Stimulated activated CD8-positive, alpha-beta memory T cell treated with anti-CD3 and anti-CD28 coated beads, Interleukin-15, amount 100 ng/mL, for 24 hours (primary cell): ENCODE measurements at regions not wholly inside any gene's neighbourhood (a gene's known extent, or its start where the extent isn't known, plus 50 kb on each side); places are given as distances from the start of the nearest gene placed in this dataset.

ENCODE experiments used
- DNase-seq: peaks from one replicate; pipeline ENCODE4 v3.0.0-alpha.2; 2020; ENCODE audit warnings: low read depth

DNA sequence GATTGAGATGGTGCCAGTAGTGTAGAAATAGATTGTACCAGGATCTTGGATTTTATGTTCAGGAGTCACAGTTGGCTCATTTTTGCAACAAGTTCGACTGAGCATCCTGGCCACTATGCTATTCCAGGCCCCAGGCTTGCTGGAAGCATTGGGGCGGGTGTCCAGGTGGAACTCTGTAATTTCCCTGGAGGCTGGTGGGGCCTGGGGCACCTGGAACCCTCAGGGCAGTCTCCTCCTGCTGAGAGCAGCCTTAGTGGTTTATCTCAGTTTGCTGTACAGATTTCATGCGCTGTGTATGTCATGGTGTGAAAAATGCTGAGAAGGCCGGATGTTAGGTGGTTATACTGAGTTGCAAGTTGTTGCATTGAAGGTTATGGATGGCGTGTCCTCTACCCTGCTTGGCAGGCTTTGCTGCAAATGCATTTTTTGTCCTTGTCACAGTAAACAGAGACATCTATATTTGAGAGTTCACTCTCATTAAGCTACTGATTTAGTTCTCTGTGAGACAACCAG is 135.1 kb upstream of the MYLIP start:
- no peak for DNase-seq

DNA sequence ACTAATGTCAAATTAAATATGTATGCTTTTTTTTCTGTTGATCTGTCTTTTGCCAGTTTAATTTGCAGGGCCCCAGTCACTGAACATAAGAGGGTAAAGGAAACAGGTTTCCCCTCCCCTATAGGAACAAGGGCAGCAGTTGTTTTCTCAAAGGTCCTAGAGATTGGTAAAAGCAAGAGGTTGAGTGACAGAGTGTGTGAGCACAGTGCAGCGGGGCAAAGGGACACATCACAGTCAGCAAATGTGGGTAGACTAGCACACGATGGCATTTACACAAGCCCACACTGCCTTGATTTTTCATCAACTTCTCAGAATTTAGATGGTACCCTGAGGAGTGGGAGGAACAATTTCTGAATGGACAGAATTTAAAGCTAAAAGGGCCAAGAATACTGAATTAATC is 138.7 kb upstream of the MYLIP start:
- no peak for DNase-seq

DNA sequence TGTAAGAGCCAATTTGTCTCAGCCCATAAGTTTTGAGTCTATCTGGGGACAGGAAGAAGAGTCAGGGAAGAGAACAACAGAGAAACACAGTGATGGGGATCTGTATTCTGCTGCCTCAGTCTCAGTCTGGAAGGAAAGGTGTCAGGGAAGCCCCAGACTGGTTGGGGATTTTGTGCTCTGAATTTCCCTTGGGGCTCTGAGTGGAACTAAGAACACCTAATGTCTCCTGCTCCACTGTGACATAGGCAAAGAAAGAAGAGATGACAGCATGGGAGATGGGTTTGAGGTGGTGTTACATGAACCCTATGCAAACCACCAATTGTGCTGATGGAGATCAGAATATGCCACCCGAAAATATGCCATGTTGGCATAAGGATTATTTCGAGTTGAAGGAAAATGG is 139.5 kb upstream of the MYLIP start:
- DNase-seq, result no peak

DNA sequence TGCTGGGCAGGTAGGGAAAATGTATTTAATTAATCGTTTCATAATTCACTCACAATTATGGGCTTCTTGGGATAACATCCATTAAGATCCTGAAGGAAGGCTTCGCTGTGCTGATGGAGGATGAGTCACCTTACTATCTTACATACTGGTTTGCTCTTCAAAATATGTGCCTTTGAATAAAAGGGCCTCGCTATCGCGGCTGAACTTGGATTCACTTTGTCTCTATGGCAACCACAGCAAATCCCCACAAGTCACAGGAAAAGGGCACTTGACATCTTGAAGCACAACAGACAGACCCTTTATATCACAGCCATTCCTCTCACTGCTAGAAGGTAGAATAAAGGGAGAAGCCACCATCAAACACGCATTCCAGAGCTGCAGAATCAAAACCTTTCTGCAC is 141.3 kb upstream of the MYLIP start:
- no peak for DNase-seq

DNA sequence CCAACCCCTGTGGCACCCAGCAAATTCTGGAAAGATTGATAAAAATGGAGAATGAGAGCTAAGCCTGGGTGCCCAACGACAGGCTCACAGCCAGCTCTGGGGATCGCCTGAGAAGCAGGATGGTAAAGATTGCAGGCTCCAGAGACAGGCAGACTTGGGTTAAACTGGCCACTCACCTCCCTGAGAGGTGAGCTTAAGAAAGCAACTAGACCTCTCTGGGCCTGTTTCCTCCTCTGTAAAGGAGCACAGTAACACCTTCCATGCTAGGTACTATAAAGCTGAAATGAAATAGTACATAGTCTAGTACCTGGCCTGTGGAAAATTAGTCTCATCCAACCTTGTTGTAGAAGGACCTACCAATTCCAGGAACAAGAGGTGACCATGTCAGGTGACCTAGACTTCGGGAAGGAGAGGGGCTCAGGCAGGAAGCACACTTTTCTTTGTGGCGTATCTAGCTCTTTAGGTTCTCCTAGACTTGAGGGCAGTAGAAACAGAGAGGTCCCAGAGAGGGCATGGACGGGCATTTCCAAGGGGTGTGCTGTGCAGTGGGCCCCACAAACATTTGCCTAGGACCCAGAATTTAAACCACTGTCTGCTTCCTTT is 142.8 kb upstream of the MYLIP start:
- DNase-seq, result no peak

DNA sequence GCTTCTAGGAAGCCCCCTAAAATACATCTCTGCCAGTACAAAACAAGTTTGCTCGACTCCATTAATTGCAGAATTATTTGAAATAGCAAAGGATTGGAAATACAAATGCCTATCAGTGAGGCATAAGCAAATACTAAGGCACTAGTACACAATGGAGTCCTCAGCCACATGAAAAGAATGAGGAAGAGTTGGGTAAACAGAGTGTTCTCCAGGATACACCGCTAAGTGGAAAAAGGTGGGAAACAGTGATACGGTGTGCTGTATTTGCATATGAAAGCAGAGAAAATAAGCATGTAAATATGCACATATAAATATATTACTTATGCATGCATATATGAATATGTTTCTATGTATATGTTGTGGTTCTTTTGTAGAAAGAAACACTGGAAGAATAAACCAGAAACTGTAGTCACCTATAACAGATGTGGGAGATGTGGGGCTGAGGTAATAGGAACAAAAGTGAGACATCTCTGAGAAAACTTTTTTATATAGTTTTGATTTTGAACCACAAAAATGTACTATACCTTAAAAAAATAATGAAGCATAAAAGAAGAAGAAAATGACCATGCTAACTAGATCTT is 143.4 kb upstream of the MYLIP start:
- DNase-seq, result no peak

DNA sequence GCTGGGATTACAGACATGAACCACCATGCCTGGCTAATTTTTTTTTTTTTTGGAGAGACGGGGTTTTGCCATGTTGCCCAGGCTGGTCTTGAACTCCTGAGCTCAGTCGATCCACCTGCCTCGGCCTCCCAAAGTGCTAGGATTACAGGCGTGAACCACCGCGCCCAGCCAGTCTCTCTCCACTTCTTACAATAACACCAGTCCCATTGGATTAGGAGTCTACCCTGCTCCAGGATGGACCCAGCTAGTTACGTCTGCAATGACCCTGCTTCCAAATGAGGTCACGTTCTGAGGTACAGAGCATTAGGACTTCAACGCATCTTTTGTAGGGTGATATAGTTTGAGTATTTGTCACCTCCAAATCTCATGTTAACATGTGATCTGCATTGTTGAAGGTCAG is 146.9 kb upstream of the MYLIP start:
- no peak for DNase-seq

DNA sequence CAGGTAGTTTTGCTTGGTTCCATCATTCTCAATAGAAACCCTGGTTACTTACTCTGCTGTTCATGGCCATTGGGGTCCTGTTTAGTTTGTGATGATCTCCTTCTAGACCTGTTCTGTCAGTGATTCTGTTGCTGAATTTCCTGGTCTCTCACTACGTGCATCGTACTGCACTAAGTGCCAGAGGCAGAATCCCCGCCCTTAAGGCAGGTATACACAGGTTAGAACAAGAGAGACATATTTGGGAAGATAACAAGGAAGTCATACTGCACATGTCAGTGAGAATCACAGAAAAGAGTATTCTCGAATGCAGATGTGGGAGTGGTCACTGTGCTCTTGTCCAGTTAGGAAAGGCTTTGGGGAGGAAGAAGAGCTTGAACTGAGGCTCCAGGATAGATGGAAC is 148.1 kb upstream of the MYLIP start:
- no peak for DNase-seq

DNA sequence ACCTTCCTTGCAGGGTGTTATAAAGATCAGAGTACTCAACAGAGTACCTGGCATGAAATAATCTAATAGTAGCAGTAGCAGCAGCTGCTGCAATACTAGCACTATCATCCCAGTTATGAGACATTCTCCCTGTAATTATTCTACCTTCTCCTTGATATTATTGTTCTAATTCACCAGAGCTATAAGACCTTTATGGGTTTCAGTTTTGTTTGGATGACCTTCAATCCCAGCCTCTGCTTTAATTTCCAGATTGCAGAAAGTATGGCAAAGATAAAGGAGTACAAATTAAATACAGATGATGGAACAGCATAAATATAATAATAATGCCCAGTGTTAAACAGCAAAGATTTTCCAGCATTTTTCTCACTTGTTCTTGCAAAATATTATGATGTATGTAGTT is 150.5 kb upstream of the MYLIP start:
- DNase-seq, result no peak

DNA sequence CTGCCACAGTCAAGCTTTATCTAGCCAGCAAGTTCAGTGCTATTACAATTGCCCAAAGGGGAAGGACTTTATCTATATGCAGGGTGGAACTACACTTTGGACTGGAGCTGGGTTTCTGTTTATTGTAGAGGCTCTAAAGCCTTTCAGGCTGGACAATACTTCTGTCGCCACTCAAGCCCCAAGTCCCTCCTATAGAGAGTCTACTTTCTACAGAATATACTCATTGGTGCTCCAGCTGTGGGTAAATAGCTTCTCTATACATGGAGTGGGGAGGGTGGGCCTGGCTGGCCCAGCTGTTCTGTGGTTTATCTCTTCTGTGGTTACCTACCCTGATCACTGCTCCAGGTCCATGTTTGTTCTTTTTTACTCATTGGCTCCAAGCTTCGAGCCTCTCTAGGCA is 151.8 kb upstream of the MYLIP start:
- DNase-seq, result no peak

DNA sequence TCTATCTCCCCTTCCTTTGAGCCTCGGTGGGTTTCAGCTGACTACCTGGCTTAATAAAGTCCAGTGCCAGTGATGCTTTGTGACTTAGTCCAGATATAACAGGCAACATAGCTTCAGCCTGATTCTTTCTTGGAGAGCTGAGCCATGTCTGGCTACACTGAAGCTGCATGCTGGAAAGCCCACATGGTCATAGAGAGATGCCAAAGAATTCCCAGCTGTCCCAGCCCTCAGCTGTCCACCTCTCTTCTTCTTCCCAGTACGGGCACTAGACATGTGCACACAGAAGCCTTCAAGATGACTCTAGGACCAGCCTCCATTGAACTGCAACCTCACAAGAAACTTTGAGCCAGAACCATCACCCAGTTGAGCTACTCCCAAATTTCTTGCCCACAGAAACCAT is 154.1 kb upstream of the MYLIP start:
- DNase-seq, result no peak

DNA sequence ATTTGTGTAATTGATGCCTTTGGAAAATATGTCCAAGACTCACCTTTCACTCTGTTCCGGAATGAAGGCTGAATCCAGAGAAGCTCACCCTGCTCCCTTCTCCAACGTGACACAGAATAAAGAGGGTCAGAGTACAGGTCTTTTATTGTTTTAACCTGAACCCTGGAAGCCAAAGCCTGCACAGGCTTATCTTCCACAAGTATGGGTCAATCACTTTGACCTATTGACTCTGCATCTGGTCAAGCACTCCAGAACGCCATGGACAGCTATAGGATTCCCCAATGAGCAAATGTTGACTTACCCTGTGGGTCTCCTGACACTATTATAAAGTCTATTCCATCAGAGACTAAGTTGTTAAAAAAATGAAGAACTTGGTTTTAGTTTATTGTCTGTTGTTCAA is 158.4 kb upstream of the MYLIP start:
- no peak for DNase-seq

DNA sequence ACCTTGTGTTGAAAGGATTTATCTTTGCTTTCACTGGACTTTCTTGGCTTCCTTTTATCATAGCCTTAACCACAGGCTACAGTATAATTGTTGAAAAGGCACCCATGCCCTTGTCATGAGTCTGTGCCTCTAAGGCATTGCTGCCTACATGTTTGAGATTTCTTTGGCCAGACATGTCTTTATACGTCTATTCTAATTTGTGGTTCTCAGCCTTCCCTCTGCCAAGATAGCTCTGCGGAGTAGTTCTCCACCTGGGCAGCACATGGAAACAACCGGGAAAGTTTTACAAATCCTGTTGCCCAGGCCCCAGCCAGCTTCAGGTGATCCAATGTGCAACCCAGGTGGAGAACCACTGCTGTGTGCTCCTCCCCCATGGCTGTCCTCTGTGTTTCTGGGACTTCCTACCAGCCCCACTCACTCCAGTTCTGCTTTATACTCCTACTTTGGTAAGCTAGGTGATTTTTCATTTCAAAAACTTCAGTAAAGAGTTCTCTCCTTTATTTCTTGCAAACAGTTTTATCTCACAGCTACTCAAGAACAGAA is 159.6 kb upstream of the MYLIP start:
- DNase-seq, result no peak

DNA sequence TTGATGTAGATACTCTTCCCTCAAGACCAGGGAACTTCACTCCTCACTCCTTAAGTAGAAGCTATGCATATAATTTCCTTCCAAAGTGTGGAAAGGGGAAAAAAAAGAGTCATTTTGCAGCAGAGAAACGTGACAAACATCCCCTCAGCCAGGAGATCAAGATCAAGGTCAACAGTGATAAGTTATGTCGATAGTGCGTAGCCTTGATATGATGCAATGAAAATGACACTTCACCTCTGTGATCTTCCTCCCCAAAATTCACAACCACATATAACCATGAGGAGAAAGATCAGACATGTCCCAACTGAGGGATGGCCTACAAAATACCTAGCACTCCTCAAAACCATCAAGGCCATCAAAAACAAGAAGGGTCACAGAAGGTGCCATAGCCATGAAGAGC is 160.4 kb upstream of the MYLIP start:
- no peak for DNase-seq

DNA sequence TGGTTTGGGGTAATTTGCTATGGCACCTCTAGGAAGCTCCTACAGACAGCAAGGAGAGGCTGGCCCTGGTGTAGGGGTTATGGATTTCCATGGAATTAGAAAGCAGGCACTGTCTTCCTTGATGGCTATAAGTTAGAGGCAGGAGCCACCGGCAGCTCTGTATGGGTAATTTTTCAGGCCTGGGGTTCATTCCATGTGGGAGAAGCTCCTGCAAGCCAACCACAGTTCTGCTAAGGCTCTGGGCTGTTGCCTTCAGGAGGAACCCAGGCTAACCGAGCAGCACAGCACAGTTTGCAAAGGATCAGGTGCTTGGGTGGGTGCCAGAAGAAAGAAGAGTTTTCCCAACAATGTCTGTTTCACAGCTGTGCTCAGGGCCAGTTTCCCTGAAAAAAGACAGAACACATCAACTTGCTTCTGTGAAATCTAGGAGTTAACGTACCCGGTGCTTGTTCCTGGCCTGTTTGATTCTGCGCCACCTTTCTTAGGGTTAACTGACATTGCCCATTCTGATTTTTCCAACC is 162.8 kb upstream of the MYLIP start:
- no peak for DNase-seq

DNA sequence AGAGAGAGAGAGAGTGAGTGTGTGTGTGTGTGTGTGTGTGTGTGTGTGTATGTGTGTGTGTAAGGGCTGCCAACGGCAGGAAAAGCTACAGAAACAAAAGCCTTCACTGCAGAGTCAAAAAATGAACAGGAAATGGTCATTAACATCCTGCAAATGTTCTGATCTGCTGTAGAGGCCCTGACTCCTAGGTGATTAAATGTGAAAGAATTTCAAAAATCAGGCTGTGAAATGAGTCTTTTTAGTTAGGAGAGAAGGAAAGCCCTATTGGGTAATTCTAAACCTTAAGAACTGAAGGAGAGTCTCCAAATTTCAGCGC is 166.5 kb upstream of the MYLIP start:
- DNase-seq, result no peak

DNA sequence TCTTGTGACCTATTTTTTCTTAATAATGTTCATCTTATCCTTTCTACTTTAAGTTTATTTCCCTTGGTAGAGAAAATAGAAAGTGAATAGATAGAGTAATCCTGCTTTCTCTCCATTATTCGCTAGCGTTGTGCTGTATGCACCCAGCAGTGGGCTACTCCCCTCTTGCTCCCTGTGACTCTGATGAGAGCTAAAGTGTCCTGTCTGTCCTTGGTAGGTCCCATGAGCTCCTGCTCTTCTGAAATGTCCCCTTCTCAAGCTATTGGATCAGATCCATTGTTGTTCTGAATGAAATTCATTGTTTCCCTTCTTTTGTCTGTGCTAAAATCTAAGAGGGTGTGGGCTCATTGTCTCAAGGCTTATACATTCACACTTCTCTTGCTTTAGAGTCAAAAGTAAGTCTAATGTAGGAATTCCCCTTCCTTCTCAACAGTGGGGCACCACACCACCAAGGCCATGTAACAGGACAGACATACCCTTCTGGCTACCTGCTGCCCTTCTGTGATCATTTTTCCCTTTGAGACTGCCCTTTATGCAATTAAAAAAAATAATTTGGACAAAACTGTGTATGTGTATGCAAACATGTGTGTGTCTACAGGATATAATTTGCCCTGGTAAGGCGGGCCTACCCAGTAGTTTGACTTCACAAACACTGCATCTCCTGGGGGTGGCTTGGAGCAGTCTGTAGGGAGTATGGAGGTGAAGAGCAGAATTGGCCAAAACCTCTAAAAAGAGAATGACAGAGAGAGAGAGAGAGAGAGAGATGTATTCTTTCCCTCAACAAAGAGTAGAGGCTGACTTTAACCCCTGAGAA is 167.0 kb upstream of the MYLIP start:
- no peak for DNase-seq

DNA sequence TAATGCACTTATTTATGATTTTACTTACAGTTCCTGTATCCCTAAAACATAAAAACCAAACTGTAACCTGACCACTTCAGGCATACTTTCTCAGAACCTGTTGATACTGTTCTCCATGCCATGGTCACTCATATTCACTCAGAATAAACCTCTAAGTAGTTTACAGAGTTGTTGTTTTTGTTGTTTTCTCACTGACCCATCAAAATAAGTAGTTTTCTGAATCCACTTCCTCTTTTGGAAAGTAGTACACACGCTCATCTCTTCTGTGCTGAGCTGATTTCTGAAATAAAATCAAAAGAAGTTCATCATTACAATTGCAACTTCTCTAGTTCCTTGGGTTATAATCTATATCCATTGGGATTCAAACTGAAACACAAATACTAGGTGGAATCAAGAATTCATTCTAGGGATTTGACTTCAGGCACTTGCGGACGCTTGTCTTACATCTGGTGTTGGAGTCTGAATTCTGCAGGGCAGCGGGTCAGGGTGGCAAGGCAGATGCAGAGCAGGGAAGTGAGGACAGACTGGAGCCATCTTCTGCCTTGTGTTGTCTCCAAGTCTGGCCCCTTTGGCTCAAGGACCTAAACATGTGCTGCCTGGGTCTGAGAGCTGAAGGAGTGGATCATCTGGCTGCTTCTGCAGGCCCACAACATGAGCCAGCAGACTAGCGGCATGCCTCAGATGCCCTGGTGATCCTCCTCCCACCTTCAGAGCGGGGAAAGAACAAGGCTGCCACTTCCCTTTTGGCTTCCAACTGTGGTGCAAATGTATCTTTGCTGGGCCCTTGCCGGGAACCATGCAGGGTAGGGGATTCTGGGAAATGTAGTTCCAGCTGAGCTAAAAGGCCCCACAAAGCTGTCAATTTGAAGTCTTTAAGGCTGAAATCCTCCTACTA is 167.9 kb upstream of the MYLIP start:
- no peak for DNase-seq

DNA sequence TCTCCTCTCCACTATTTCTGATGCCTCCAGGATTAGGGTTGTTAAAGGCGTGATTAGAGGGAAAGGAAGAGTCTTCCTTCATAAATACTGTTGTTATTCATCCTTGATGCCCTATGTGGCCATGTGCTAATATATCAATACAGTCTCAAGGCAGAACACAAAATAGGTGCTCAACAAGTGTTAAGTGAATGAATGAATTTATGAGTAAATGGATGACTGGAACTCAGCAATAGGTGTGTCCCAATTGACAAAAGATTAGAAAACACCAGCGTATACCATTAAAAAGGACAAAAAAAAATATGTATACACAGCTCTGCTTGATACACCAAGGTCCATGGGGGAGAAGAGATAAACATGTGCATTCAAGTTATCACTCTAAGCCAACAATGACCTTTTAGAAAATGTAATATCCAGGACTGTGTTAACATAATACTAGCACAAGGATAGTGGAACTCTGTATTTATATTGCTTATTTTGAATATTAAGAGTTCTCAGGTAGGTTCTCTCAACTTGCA is 171.2 kb upstream of the MYLIP start:
- no peak for DNase-seq

DNA sequence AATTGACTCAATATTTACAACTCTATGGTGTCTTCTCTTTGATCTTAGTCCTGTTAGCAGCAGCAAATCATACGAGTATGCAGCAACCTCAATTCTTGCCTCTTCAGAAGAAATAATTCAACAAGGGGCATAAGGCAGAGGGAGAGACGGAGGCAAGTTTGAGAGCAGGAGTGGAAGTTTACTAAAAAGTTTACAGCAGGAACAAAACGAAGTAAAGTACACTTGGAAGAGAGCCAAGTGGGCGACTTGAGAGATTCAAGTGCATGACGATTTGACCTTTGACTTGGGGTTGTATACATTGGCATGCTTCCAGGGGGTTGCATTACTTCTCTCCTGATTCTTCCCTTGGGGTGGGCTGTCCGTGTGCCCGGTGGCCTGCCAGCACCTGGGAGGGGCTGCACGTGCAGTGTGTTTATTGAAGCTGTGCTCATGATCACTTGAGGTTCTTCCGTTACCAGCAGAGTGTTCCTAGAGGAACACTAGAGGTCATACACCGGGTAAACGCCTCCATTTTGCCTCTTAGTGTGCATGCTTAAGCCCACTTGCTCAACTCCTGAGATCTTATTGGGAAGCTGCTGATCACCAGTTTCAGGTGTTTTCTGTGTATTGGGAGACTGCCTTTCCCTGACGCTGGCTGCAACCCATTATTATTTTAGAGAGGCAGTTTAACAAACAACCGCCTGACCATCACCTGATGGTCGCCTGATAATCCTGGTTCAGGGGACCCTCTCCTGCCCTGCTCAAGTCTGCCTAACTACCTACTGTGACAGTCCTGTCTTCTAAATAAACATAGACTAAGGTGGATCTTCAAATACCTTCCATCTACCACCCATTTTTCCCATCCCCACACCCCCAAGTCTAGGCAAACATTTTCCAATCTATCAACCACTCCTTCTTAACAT is 172.4 kb upstream of the MYLIP start:
- no peak for DNase-seq

DNA sequence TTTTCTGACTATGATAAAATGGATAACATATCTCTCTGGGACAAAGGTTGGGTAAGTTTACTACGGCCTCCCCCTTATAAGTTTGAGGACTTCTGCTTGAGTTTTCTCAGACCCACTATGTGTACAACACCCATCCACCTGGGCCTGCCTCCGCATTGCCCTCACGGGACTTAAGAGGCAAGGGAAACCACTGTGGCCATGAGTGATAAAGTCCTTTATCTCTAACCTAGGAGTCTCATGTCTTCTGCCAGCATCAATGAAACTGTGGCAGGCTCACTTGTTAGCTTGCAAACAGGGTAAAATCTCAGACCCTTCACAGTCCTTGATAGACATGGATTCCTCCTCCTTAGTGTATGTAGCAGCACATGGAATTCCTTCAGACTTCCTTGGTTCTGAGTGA is 173.4 kb upstream of the MYLIP start:
- no peak for DNase-seq
